GM10266 (cell line): ENCODE measurements at regions not wholly inside any gene's neighbourhood (a gene's known extent, or its start where the extent isn't known, plus 50 kb on each side); places are given as distances from the start of the nearest gene placed in this dataset.
"Not testable (repeated sequence)": the region's sequence is repeated elsewhere in the genome, so short reads cannot be mapped to it uniquely, and the experiment has no call there.

Experiments
- DNase-seq: peaks from one replicate; pipeline ENCODE4 v3.0.0; 2012; ENCODE audit errors: extremely low spot score
- CTCF ChIP-seq: IDR thresholded peaks from 2 replicates; pipeline ENCODE4 v1.5.1; 2012; ENCODE audit warnings: mild to moderate bottlenecking, low read depth; ENCODE audit not compliant: control insufficient read depth, insufficient read depth; ENCODE audit errors: missing control alignments

GRCh38 chr7:5121256-5121655 is 68.8 kb upstream of the WIPI2 start:
- not testable (repeated sequence) for DNase-seq

- not testable (repeated sequence) for DNase-seq
These were observed 58.8 kb upstream of the WIPI2 start for GRCh38 chr7:5131238-5131637.

GRCh38 chr7:5132539-5132938 is 57.5 kb upstream of the WIPI2 start:
- DNase-seq, result no peak
- no peak for TF ChIP-seq CTCF

DNA sequence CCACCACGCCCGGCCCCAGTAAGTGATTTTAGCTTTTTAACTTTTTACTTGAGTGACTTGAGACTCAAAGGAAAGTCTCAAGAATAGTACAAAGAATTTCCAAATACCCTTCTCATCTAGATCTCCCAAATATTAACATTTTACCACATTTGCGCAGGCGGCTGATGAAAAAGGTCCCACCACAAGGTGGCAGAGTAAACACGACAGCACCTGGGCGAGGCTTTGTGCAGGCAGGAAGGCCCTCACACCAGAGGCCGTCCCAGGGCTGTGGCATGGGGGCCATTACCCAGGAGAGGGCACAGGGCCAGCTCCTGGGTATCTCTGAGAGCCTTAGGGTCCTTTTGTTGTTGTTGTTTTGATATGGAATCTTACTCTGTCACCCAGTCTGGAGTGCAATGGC is 50.0 kb upstream of the WIPI2 start:
- TF ChIP-seq CTCF, result peak; percentile 72
- peak; percentile 46 for DNase-seq
